ENCODE measurements at regions not wholly inside any gene's neighbourhood (a gene's known extent, or its start where the extent isn't known, plus 50 kb on each side); places are given as distances from the start of the nearest gene placed in this dataset.

- Histone ChIP-seq H3K36me3 (replicated peaks in 1 of 2; ENCODE audit: control insufficient read depth in 1 of 2, insufficient read depth in 2 of 2, low read length in 2 of 2) (no peaks in the 10 kb centered on the region), H4K20me1 (ENCODE audit: insufficient read depth, low read length) (peaks cover 15% of the 10 kb centered on the region; the same call in 1 of the 2 replicates), H3K9ac (ENCODE audit: insufficient read depth, low read depth, low read length) (no peak overlapping the region), H3K27me3 (ENCODE audit: control insufficient read depth in 1 of 2, insufficient read depth in 2 of 2, low read length in 2 of 2) (peaks cover 7 to 8% of the 10 kb centered on the region in 2 experiments; a peak in 3 of 5 replicates), H3K4me1 (ENCODE audit: insufficient read depth, low read length) (peaks cover 27% of the 10 kb centered on the region), H3K4me3 (replicated peaks in 1 of 3; ENCODE audit: insufficient read depth in 1 of 3, low read depth in 2 of 3, low read length in 3 of 3) (no peak overlapping the region), H3K4me2 (ENCODE audit: low read depth, low read length) (no peak overlapping the region), H2AFZ (ENCODE audit: low read length) (no peak overlapping the region), H3K27ac (ENCODE audit: extremely low read length, insufficient read depth, low read length) (no peak overlapping the region), H3K79me2 (ENCODE audit: insufficient read depth, low read length) (no peaks in the 10 kb centered on the region), H3K9me3 (ENCODE audit: low read length) (no peaks in the 10 kb centered on the region)
- BruUV-seq (replicated peaks): no TSS peak
- DNase-seq (ENCODE audit: low spot score): no peak
- ChIA-PET POLR2A (interaction anchor here (0.9 kb wide), 1 partner anchor 12 kb away, joined by 3 read pairs; no protein-coding TSS in a partner anchor), CTCF (ENCODE audit: low intra/inter-chr PET ratio, low total read pairs) (no interaction called here)
- no peak for ATAC-seq
- 86% methylated on average over 18 of the region's 24 CpGs for WGBS (ENCODE audit: low lambda C conversion rate)
- TF ChIP-seq ZBTB21 (CRISPR knock-in tag; IDR thresholded peaks at IDR 0.05) (no peak), ZNF629 (CRISPR knock-in tag; conservative IDR thresholded peaks at IDR 0.05) (peak; percentile 70; the same call in 1 of the 2 replicates)
- intact Hi-C loops (cut with micrococcal nuclease; ENCODE audit: unreplicated experiment): no loop called here
- no peak for FAIRE-seq
- in situ Hi-C loops (cut with HindIII; ENCODE audit: extremely low pct_ligation_motif_present, low pct_unique_long_range_greater_than_20kb): no loop called here
Observed at GRCh38 chr16:85319208-85319983, 207.1 kb upstream of the CIBAR2 start.

GRCh38 chr16:85319984-85320440 is 207.7 kb upstream of the CIBAR2 start:
- ChIA-PET CTCF (ENCODE audit: low intra/inter-chr PET ratio, low total read pairs) (no interaction called here), POLR2A (no interaction called here)
- no peak for TF ChIP-seq ZNF17 (CRISPR knock-in tag; IDR thresholded peaks at IDR 0.05)
- TF ChIP-seq EZH2 (conservative IDR thresholded peaks at IDR 0.05; ENCODE audit: low read depth, low read length): no peak
- TF ChIP-seq PRDM4 (CRISPR knock-in tag; IDR thresholded peaks at IDR 0.05; ENCODE audit: borderline replicate concordance): no peak
- TF ChIP-seq HOMEZ (CRISPR knock-in tag; IDR thresholded peaks at IDR 0.05; ENCODE audit: low read depth): no peak
- no peak for TF ChIP-seq FOXP4 (CRISPR knock-in tag; IDR thresholded peaks at IDR 0.05)
- no peak overlapping the region for H2AFZ ChIP-seq (ENCODE audit: low read length)
- H3K4me1 ChIP-seq (ENCODE audit: insufficient read depth, low read length): peaks cover 27% of the 10 kb centered on the region
- no peaks in the 10 kb centered on the region for H3K36me3 ChIP-seq (replicated peaks in 1 of 2; ENCODE audit: control insufficient read depth in 1 of 2, insufficient read depth in 2 of 2, low read length in 2 of 2)
- H3K27me3 ChIP-seq (ENCODE audit: control insufficient read depth in 1 of 2, insufficient read depth in 2 of 2, low read length in 2 of 2): peaks cover 6 to 7% of the 10 kb centered on the region in 2 experiments; a peak in 2 of 5 replicates
- FAIRE-seq: no peak
- WGBS (ENCODE audit: low lambda C conversion rate): 65% methylated on average over 17 of the region's 19 CpGs
- no peak overlapping the region for H3K9ac ChIP-seq (ENCODE audit: insufficient read depth, low read depth, low read length)
- no peak overlapping the region for H3K4me2 ChIP-seq (ENCODE audit: low read depth, low read length)
- intact Hi-C loops (cut with micrococcal nuclease; ENCODE audit: unreplicated experiment): no loop called here
- no TSS peak for BruUV-seq (replicated peaks)
- H3K9me3 ChIP-seq (ENCODE audit: low read length): no peaks in the 10 kb centered on the region
- in situ Hi-C loops (cut with HindIII; ENCODE audit: extremely low pct_ligation_motif_present, low pct_unique_long_range_greater_than_20kb): no loop called here
- H4K20me1 ChIP-seq (ENCODE audit: insufficient read depth, low read length): peaks cover 15% of the 10 kb centered on the region; the same call in 1 of the 2 replicates
- H3K27ac ChIP-seq (ENCODE audit: extremely low read length, insufficient read depth, low read length): no peak overlapping the region
- H3K79me2 ChIP-seq (ENCODE audit: insufficient read depth, low read length): no peaks in the 10 kb centered on the region
- ATAC-seq: no peak
- H3K4me3 ChIP-seq (replicated peaks in 1 of 3; ENCODE audit: insufficient read depth in 1 of 3, low read depth in 2 of 3, low read length in 3 of 3): no peak overlapping the region
- no peak for DNase-seq (ENCODE audit: low spot score)
